Activated T-cell treated with anti-CD3 and anti-CD28 coated beads, Interleukin-2, amount 50 U/mL, for 24 hours (primary cell): ENCODE measurements at regions not wholly inside any gene's neighbourhood (a gene's known extent, or its start where the extent isn't known, plus 50 kb on each side); places are given as distances from the start of the nearest gene placed in this dataset.

Experiments used
- DNase-seq: peaks from one replicate; pipeline ENCODE4 v3.0.0-alpha.2; 2020
- H3K27ac Mint-ChIP-seq: 2 replicates; pipeline ENCODE4 v1.8.0; 2020; ENCODE audit warnings: mild to moderate bottlenecking, mixed read lengths
- H3K27me3 Mint-ChIP-seq: 2 replicates; pipeline ENCODE4 v1.8.0; 2020; ENCODE audit warnings: mixed read lengths
- H3K36me3 Mint-ChIP-seq: 2 replicates; pipeline ENCODE4 v1.8.0; 2020; ENCODE audit warnings: low read depth, mixed read lengths
- H3K4me1 Mint-ChIP-seq: 2 replicates; pipeline ENCODE4 v1.8.0; 2020; ENCODE audit warnings: low read depth, mixed read lengths
- H3K4me3 Mint-ChIP-seq: 2 replicates; pipeline ENCODE4 v1.8.0; 2020; ENCODE audit warnings: mild to moderate bottlenecking, moderate library complexity, mixed read lengths
- H3K9me3 Mint-ChIP-seq: 2 replicates; pipeline ENCODE4 v1.8.0; 2020; ENCODE audit warnings: mixed read lengths

DNA sequence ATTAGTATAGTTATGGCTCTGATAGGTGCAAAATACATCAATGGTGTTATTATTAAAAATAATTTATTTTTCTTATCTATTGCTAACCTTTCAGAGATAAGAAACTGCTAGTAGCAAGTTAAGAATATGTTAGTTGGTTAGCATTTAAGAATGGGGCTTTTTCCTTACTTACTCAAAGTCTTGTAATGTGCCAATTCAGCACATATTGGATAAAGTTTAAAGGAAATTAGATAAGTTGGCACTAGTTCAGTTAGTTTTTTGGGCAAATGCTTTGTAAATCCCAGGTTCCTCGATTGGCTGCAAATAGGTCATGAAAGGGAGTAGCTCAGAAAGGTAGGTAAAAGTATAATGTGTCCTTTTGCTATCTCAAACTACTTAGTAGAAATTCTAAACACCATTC, 2806.7 kb downstream of the PCDH9 start:
- Mint-ChIP-seq H3K4me1 (no peaks in the 10 kb centered on the region), H3K4me3 (no peak overlapping the region), H3K27ac (no peak overlapping the region), H3K27me3 (no peaks in the 10 kb centered on the region), H3K36me3 (no peaks in the 10 kb centered on the region), H3K9me3 (peaks cover 5% of the 10 kb centered on the region)
- DNase-seq: no peak

DNA sequence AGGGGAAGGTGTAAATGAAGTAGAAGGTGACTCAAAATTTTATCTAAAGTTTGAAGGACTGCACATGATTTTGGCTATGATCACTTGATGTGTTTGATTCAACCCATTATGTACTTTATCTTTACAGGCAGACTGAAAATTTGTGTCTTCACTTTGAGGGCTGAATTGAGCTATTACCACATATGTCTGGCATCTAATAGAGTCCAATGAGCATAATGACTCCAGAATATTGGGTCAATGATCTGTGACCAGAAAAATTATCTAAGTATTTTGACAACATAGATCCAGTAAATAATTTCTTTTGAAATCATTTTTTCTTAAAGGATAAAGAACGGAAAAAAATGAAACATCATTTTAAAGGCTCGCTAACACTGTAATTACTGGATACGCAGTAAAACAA, 2810.0 kb downstream of the PCDH9 start:
- no peak overlapping the region for H3K27ac Mint-ChIP-seq
- no peaks in the 10 kb centered on the region for H3K27me3 Mint-ChIP-seq
- H3K4me1 Mint-ChIP-seq: no peaks in the 10 kb centered on the region
- DNase-seq: no peak
- no peak overlapping the region for H3K4me3 Mint-ChIP-seq
- H3K9me3 Mint-ChIP-seq: peaks cover 3% of the 10 kb centered on the region
- H3K36me3 Mint-ChIP-seq: no peaks in the 10 kb centered on the region

DNA sequence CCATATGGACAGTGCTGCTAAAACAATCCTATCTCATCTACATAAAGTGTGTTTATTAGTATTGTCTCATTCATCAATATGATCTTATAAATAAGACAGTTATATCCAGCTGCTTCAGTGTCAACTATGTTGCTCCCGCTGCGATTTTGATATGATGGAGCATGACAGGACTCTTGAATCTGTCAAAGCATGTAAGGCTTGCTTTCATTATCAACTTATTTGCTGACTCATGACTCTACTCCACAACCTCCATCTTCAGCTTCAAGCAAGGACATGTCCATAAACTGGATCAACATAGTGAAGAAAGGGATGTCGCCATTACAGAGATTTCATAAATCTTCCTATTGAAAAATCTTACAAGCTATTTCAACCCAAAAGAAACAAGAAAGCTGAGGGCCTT, 2812.6 kb downstream of the PCDH9 start:
- H3K4me1 Mint-ChIP-seq: no peaks in the 10 kb centered on the region
- H3K27ac Mint-ChIP-seq: no peak overlapping the region
- DNase-seq: no peak
- H3K9me3 Mint-ChIP-seq: peaks cover 3% of the 10 kb centered on the region
- H3K27me3 Mint-ChIP-seq: no peaks in the 10 kb centered on the region
- H3K4me3 Mint-ChIP-seq: no peak overlapping the region
- no peaks in the 10 kb centered on the region for H3K36me3 Mint-ChIP-seq

DNA sequence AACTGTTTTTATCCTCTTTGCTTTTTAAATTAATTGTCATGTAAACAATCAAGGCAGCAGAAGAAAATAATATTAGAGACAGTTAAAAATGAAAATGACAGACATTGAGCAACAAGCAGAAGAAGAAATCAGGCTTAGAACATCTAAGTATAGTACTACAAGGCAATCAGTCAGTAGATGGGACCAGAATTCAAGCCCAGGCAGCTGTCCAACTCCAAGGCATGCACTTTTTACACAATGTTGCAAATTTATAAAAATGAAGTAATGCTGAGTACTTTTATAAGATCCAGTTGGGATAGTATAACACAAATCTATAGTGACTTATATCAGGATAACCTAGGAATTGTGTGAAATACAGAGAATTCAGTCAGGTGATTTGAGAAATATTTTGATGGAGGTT, 2815.8 kb downstream of the PCDH9 start:
- DNase-seq: no peak
- no peaks in the 10 kb centered on the region for H3K4me1 Mint-ChIP-seq
- H3K27ac Mint-ChIP-seq: no peak overlapping the region
- H3K36me3 Mint-ChIP-seq: no peaks in the 10 kb centered on the region
- H3K4me3 Mint-ChIP-seq: no peak overlapping the region
- H3K9me3 Mint-ChIP-seq: peaks cover 6% of the 10 kb centered on the region
- H3K27me3 Mint-ChIP-seq: no peaks in the 10 kb centered on the region

DNA sequence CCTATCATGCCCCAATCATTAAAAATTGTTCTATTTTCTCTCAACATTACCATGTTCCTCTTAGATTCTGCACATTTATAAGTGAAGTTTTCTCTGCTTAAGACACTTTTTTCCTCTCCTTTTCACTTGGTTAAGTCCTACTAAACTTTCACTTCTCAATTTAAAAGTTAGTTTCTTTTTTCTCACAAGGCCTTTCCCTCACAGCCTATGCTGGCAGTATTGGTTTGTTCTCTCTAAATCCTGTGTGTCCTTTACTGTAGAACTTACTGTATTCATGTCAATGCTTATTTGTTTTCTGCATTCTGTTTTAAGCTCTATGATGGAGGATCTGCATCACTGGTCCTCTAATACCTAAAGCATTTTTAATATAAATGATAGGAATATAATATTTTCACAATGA, 2816.6 kb downstream of the PCDH9 start:
- no peak overlapping the region for H3K27ac Mint-ChIP-seq
- H3K36me3 Mint-ChIP-seq: no peaks in the 10 kb centered on the region
- peaks cover 6% of the 10 kb centered on the region for H3K9me3 Mint-ChIP-seq
- DNase-seq: no peak
- no peak overlapping the region for H3K4me3 Mint-ChIP-seq
- H3K27me3 Mint-ChIP-seq: no peaks in the 10 kb centered on the region
- H3K4me1 Mint-ChIP-seq: no peaks in the 10 kb centered on the region

DNA sequence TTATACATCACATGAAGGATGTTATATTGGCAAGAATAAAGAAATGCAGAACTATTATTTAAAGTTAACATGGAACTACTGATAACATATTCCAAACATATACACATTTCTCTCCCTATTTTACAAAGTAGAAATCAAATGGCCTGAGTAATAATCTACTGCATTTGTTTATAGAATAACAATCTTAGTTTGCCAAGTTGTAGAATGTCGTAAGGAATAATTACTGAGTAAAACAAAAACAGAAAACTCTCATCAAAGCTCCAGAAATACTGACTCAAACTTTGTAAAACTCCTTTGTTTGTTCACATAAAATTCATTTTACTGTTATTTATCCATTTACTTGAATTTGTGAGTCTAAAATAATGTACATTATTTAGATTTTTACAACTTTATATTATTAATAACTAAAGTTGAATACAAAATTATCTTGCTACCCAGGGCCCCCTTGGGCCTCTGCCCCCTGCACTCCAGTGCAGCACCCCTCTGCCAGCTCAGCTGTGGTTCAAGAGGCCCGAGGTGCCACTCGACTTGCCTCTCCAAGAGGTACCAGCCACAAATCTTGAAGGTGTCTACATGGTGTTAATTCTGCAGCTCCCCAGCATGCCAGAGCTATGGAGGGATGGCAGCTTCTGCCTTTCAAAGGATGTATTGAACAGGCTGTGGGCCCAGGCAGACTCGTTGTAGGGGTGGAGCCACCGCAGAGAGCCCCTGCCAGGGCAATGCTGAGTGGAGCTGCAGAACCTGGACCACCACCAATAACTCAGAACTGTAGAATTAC, 2819.7 kb downstream of the PCDH9 start:
- no peak overlapping the region for H3K27ac Mint-ChIP-seq
- H3K27me3 Mint-ChIP-seq: no peaks in the 10 kb centered on the region
- H3K36me3 Mint-ChIP-seq: no peaks in the 10 kb centered on the region
- H3K4me1 Mint-ChIP-seq: no peaks in the 10 kb centered on the region
- peaks cover 20% of the 10 kb centered on the region for H3K9me3 Mint-ChIP-seq
- no peak for DNase-seq
- no peak overlapping the region for H3K4me3 Mint-ChIP-seq

DNA sequence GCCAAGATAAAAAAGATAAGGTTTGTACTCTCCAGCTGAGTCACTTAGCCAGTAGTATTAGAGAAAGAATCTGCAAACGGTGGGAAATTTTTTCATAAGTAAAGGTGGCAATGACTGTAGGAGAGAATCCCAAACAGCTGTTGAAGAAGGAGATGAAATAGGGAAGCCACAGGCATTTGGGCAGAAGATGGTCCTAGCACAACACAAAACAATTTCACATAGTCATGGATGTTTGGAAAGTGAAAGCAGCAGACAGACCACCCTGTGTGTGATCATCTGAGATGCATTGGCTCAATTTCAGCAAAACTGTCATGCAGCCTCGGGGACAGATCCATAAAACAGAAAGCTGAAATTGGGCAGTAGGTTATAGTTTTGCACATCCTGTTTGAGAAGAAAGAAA, 2832.4 kb downstream of the PCDH9 start:
- Mint-ChIP-seq H3K27ac (no peak overlapping the region), H3K4me1 (no peaks in the 10 kb centered on the region), H3K36me3 (no peaks in the 10 kb centered on the region), H3K4me3 (no peak overlapping the region), H3K9me3 (peaks cover 8% of the 10 kb centered on the region), H3K27me3 (no peaks in the 10 kb centered on the region)
- no peak for DNase-seq

DNA sequence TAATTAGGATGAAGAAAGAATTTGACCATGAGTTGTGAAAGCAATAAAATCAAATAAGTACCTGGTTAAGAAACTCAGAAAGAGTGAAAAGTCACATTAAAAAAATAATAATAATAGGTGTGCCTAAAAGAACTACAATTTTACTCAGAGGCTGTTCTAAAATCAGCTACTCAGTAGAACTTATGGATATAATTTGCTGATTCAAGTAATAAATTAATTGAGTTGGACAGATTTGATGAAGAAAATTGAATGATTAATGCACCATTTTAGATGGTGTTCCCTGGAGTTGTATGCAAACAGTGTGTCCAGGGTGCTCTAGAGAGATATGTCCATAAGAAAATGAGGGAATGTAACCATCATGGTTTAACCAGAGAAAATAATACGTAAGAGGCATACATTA, 2852.5 kb downstream of the PCDH9 start:
- H3K9me3 Mint-ChIP-seq: peaks cover 26% of the 10 kb centered on the region
- H3K27ac Mint-ChIP-seq: no peak overlapping the region
- H3K36me3 Mint-ChIP-seq: no peaks in the 10 kb centered on the region
- no peaks in the 10 kb centered on the region for H3K4me1 Mint-ChIP-seq
- H3K27me3 Mint-ChIP-seq: no peaks in the 10 kb centered on the region
- no peak overlapping the region for H3K4me3 Mint-ChIP-seq
- DNase-seq: no peak

DNA sequence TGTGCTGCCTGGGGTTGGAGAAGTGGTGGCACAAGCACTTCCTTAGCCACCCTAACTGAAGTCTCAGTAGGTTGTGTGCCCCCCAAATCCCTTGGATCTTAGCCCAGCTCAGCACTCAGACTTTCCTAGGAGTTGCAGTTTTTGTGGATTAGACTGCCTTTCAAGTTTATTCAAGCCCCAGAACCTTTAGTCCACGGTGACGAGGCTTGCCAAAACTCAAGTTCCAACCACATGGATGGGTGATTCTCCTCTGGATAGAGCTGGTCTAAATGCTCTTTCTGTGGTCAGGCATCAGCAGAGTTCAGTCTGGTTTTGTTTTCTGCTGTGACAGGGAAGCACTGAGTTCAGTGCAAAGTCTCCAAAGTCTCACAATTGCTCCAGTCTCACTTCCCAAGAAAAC, 2858.7 kb downstream of the PCDH9 start:
- H3K27ac Mint-ChIP-seq: no peak overlapping the region
- H3K4me1 Mint-ChIP-seq: no peaks in the 10 kb centered on the region
- no peak overlapping the region for H3K4me3 Mint-ChIP-seq
- H3K36me3 Mint-ChIP-seq: no peaks in the 10 kb centered on the region
- DNase-seq: no peak
- peaks cover 31% of the 10 kb centered on the region for H3K9me3 Mint-ChIP-seq
- H3K27me3 Mint-ChIP-seq: no peaks in the 10 kb centered on the region

DNA sequence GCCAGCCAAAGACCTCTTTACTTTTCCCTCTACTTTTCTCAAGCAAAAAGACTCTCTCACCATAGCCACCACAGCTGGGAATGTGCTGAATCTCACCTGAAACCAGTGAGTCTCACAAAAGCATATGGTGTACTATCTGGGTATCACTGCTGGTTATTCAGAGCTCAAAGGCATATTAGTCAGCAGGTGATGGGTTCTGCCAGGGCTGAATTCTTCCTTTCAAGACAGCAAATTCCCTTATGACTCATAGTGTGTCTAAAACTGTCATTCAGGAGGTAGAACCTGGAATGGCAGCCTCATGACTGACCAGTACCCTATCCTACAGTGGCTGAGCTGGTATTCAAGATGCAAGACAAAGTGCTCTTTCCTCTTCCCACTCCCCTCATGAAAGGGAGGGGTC, 2859.1 kb downstream of the PCDH9 start:
- no peaks in the 10 kb centered on the region for H3K27me3 Mint-ChIP-seq
- peaks cover 32% of the 10 kb centered on the region for H3K9me3 Mint-ChIP-seq
- H3K4me1 Mint-ChIP-seq: no peaks in the 10 kb centered on the region
- no peak for DNase-seq
- H3K36me3 Mint-ChIP-seq: no peaks in the 10 kb centered on the region
- no peak overlapping the region for H3K27ac Mint-ChIP-seq
- H3K4me3 Mint-ChIP-seq: no peak overlapping the region

DNA sequence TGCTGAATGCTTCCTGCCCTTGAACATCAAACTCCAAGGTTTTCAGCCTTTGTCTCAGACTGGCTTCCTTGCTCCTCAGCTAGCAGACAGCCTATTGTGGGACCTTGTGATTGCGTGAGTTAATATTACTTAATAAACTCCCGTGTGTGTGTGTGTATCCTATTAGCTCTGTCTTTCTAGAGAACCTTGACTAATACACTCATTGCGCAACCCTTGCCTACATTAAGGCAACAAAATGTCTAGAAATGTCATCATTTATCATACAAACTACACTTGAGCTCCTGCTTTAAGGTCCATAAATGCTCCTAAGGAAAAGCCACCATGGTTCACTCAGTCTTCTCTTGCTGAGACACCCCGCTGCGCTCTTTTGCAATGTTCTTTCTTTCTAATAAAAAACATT, 2861.0 kb downstream of the PCDH9 start:
- Mint-ChIP-seq H3K27ac (no peak overlapping the region), H3K27me3 (no peaks in the 10 kb centered on the region), H3K36me3 (no peaks in the 10 kb centered on the region), H3K4me1 (no peaks in the 10 kb centered on the region), H3K9me3 (peaks cover 40% of the 10 kb centered on the region), H3K4me3 (no peak overlapping the region)
- no peak for DNase-seq

DNA sequence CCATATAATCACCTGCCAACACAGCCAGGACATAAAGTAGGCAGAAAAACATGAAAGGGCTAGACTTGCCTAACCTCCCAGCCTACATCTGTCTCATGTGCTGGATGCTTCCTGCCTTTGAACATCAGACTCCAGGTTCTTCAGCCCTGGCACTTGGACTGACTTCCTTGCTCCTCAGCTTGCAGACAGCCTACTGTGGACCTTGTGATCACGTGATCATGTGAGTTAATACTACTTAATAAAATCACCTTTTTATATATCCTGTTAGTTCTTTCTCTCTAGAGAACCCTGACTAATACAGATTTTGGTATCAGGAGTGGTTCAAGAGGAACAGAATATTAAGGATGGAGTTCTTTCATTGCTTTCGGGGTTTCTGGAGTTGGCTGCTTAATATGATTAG, 2867.6 kb downstream of the PCDH9 start:
- Mint-ChIP-seq H3K4me3 (no peak overlapping the region), H3K36me3 (no peaks in the 10 kb centered on the region), H3K27me3 (no peaks in the 10 kb centered on the region), H3K4me1 (no peaks in the 10 kb centered on the region), H3K9me3 (peaks cover 18% of the 10 kb centered on the region), H3K27ac (no peak overlapping the region)
- no peak for DNase-seq

DNA sequence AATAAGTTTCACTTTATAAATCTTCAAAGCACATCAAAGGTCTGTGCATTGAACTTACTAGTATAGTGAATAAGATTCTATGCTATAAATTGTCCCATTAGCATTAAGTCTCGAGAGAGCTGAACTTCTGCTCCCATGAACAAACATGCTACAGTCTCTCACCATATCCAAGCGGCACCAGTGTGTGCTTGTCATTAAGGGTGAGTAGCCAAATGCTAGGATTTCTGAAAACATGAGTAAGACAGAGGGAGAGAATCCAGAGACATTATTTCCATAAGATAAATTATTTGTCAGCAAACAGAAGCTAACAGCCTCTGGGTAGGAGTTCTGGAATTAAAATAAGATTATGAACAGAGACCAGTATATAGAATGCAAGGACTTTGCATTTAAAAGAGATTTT, 2882.5 kb downstream of the PCDH9 start:
- H3K27me3 Mint-ChIP-seq: no peaks in the 10 kb centered on the region
- H3K27ac Mint-ChIP-seq: no peak overlapping the region
- H3K36me3 Mint-ChIP-seq: no peaks in the 10 kb centered on the region
- H3K9me3 Mint-ChIP-seq: peaks cover 13% of the 10 kb centered on the region
- H3K4me3 Mint-ChIP-seq: no peak overlapping the region
- no peaks in the 10 kb centered on the region for H3K4me1 Mint-ChIP-seq
- no peak for DNase-seq

DNA sequence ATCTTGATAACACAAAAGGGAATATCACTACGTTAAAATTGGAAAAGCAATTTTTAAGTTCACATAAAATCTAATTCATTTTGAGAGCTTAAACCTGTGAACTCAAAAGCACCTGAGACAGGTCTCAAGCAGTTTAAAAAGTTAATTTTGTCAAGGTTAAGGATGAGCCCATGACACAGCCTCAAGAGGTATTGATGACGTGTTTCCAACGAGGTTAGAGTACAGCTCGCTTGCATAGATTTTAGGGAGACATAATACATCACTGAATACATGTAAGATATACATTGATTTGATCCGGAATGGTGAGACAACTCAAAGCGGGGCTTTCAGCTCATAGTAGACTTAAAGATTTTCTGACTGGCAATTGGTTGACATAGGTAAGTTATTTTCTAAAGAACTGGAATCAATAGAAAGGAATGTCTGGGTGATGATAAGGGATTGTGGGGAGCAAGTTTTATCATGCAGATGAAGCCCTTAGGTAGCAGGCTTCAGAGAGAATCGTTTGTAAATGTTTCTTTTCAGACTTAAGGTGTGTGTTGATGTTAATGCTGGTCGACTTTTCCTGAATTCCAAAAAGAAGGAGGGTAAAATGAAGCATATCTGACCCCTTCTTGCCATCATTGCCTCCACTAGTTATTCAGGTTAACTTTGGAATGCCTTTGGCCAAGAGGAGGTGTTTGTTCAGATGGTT, 2890.6 kb downstream of the PCDH9 start:
- H3K36me3 Mint-ChIP-seq: no peaks in the 10 kb centered on the region
- H3K4me1 Mint-ChIP-seq: no peaks in the 10 kb centered on the region
- no peak for DNase-seq
- no peaks in the 10 kb centered on the region for H3K27me3 Mint-ChIP-seq
- no peak overlapping the region for H3K4me3 Mint-ChIP-seq
- H3K27ac Mint-ChIP-seq: no peak overlapping the region
- H3K9me3 Mint-ChIP-seq: peaks cover 11% of the 10 kb centered on the region

DNA sequence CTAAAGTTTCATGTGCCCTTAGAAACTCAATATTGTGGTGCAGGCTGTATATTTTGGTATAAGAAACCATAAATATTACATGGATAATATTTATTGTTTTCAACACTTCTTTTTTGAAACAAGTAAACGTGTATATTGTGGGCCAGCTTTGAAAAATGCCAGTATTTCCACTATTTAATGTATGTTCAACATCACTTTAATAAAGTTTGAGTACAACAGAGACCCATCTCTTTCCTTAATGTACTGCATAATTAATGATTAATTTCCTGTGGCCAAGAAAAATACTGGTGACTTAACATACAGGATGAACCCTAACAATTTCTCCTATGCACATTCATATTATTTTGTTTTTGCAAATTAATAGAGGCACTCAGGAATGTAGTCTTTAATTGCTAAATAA, 2891.5 kb downstream of the PCDH9 start:
- Mint-ChIP-seq H3K27ac (no peak overlapping the region), H3K27me3 (no peaks in the 10 kb centered on the region), H3K4me1 (no peaks in the 10 kb centered on the region), H3K9me3 (peaks cover 14% of the 10 kb centered on the region), H3K4me3 (no peak overlapping the region), H3K36me3 (no peaks in the 10 kb centered on the region)
- no peak for DNase-seq
